Ovary (tissue), 7 donors: ENCODE measurements at regions not wholly inside any gene's neighbourhood (a gene's known extent, or its start where the extent isn't known, plus 50 kb on each side); places are given as distances from the start of the nearest gene placed in this dataset.

Experiments
- DNase-seq, 5 donors: peaks; one replicate each; pipeline ENCODE4 v3.0.0-alpha.2; 2019 to 2020
- H3K27ac ChIP-seq, 2 donors: fragments of 200-600 bp; one replicate each; pipeline versions ENCODE4 v1.5.1 to v1.8.0; 2019 to 2022
- H3K27me3 ChIP-seq: fragments of 200-600 bp; one replicate; pipeline ENCODE4 v1.8.0; 2022
- H3K36me3 ChIP-seq: fragments of 200-600 bp; sonication (generic); one replicate; pipeline ENCODE4 v1.5.1; 2019
- H3K4me1 ChIP-seq: one replicate; pipeline ENCODE4 v1.8.1; 2013; ENCODE audit warnings: mild to moderate bottlenecking, moderate library complexity; ENCODE audit not compliant: insufficient read depth
- H3K4me3 ChIP-seq: fragments of 200-600 bp; sonication (generic); one replicate; pipeline ENCODE4 v1.5.1; 2017
- H3K9me3 ChIP-seq, 2 donors: fragments of 200-600 bp in 1 of 2; sonication (generic) in 1 of 2; one replicate each; pipeline versions ENCODE4 v1.5.1 to v1.8.1; 2013 to 2019; ENCODE audit warnings: mild to moderate bottlenecking in 1 of 2, moderate library complexity in 1 of 2
- CTCF ChIP-seq, 3 donors: fragments of 450-650 bp in 2 of 3; fragments of 200-600 bp in 1 of 3; IDR thresholded peaks; one replicate each; pipeline versions ENCODE4 v1.5.1 to v1.8.0; 2016 to 2022; ENCODE audit warnings: antibody characterized with exemption in 3 of 3, mild to moderate bottlenecking in 1 of 3
- EP300 ChIP-seq: sonication (generic); formaldehyde crosslinking; IDR thresholded peaks from one replicate; pipeline ENCODE4 v1.6.1; 2017; ENCODE audit warnings: antibody characterized with exemption
- POLR2A ChIP-seq: fragments of 450-650 bp; IDR thresholded peaks from one replicate; pipeline ENCODE4 v1.6.1; 2017; ENCODE audit warnings: antibody characterized with exemption, mild to moderate bottlenecking, moderate library complexity
- WGBS, 3 donors: extraction: QIAGEN DNeasy Blood & Tissue Kit in 1 of 3; methylation state at CpG; one replicate each; pipeline versions ENCODE4 v1.1.5 to v1.1.7; 2013 to 2017; 5-methylcytosine and 5-hydroxymethylcytosine counted together
- intact Hi-C, 4 donors: fragments of 100-400 bp; cut with DNase I; formaldehyde crosslinking; loops; one replicate each; pipeline versions ENCODE4 v1.11.0 to v1.15.1; 2022 to 2023
- donor health status: DM: no; HTN: no; CAD: no; lungs with moderate emphysema.
- donor health status: DM: no; HTN: no; CAD: no.
- donor health status: Bipolar disorder and iron deficiency.
- donor health status: DM: no; HTN: no; CAD: no.
- donor health status: DM: yes; HTN: yes; CAD: no.

- WGBS, 3 donors: 37 to 51% (median 41%) methylated on average over 1 of the region's 1 CpG
- Histone ChIP-seq H3K9me3 (no peaks in the 10 kb centered on the region), H3K4me3 (no peak overlapping the region), H3K36me3 (no peaks in the 10 kb centered on the region), H3K27ac (no peak overlapping the region), H3K4me1 (no peaks in the 10 kb centered on the region), H3K27me3 (no peaks in the 10 kb centered on the region)
- intact Hi-C loops: no loop called here
- no peak for DNase-seq
- TF ChIP-seq POLR2A (no peak), EP300 (no peak), CTCF (IDR thresholded peaks at IDR 0.05) (no peak)
Observed at GRCh38 chr12:102691773-102692555, 211.6 kb upstream of the IGF1 start.

GRCh38 chr12:102690253-102690652 is 209.9 kb upstream of the IGF1 start:
- H3K4me3 ChIP-seq: no peak overlapping the region
- no peak for DNase-seq
- H3K4me1 ChIP-seq: no peaks in the 10 kb centered on the region
- no peaks in the 10 kb centered on the region for H3K36me3 ChIP-seq
- no peaks in the 10 kb centered on the region for H3K9me3 ChIP-seq
- intact Hi-C loops: no loop called here
- H3K27me3 ChIP-seq: no peaks in the 10 kb centered on the region
- H3K27ac ChIP-seq: no peak overlapping the region
- TF ChIP-seq CTCF (IDR thresholded peaks at IDR 0.05) (no peak), POLR2A (no peak), EP300 (no peak)
- WGBS, 3 donors: 48 to 63% (median 57%) methylated on average over 2 of the region's 2 CpGs

GRCh38 chr12:102689701-102690100 is 209.3 kb upstream of the IGF1 start:
- Histone ChIP-seq H3K4me1 (no peaks in the 10 kb centered on the region), H3K27me3 (no peaks in the 10 kb centered on the region), H3K4me3 (no peak overlapping the region), H3K9me3 (no peaks in the 10 kb centered on the region), H3K36me3 (no peaks in the 10 kb centered on the region), H3K27ac (no peak overlapping the region)
- DNase-seq: no peak
- 92 to 97% (median 96%) methylated on average over 3 of the region's 3 CpGs for WGBS, 3 donors
- intact Hi-C loops: no loop called here
- no peak for TF ChIP-seq POLR2A
- no peak for TF ChIP-seq EP300
- no peak for TF ChIP-seq CTCF (IDR thresholded peaks at IDR 0.05)

- Histone ChIP-seq H3K9me3 (no peaks in the 10 kb centered on the region), H3K4me3 (no peak overlapping the region), H3K27ac (no peak overlapping the region), H3K4me1 (no peaks in the 10 kb centered on the region), H3K36me3 (no peaks in the 10 kb centered on the region), H3K27me3 (no peaks in the 10 kb centered on the region)
- no peak for DNase-seq
- intact Hi-C loops: no loop called here
- TF ChIP-seq POLR2A (no peak), CTCF (IDR thresholded peaks at IDR 0.05) (no peak), EP300 (no peak)
- WGBS, 3 donors: 17 to 28% (median 19%) methylated on average over 1 of the region's 1 CpG
Observed at GRCh38 chr12:102687523-102687922, 207.2 kb upstream of the IGF1 start.
